ENCODE measurements at regions not wholly inside any gene's neighbourhood (a gene's known extent, or its start where the extent isn't known, plus 50 kb on each side); places are given as distances from the start of the nearest gene placed in this dataset.

DNA sequence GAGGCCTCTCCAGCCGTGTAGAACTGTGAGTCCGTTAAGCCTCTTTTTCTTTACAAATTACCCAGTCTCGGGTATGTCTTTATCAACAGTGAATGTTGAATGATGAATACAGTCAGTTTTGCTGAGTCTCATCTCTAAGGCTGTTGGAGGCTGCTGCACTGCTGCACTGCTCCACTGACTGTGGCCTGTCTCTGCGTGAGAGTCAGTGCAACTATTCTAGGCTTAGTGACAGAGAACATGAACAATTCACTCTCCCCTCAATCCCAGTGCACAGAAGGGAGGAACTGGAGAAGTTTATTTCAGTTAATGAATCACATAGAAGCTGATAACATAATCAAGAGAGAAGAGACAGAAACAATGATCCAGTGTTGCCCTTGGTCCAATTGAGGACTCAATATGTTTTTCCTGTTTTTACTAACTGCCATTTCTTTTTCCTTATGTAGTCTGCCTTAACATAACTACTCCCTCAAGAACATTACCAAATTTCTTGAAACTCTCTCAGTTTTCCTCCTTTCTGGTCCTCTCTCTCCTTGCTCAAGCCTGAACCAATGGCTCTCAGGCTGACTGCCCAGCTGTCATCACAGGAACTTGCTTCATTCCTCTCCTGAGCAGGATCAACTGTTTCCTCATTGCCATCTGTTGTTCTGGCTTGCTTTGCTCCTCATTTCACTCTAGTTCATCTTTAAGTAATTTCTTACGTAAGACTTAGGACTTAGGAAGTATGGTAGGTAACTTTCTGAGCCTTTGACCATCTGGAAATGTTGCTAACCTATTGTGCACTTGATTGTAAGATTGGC lies 483.2 kb downstream of the METTL4 start:
- TF ChIP-seq, protein P1, sequence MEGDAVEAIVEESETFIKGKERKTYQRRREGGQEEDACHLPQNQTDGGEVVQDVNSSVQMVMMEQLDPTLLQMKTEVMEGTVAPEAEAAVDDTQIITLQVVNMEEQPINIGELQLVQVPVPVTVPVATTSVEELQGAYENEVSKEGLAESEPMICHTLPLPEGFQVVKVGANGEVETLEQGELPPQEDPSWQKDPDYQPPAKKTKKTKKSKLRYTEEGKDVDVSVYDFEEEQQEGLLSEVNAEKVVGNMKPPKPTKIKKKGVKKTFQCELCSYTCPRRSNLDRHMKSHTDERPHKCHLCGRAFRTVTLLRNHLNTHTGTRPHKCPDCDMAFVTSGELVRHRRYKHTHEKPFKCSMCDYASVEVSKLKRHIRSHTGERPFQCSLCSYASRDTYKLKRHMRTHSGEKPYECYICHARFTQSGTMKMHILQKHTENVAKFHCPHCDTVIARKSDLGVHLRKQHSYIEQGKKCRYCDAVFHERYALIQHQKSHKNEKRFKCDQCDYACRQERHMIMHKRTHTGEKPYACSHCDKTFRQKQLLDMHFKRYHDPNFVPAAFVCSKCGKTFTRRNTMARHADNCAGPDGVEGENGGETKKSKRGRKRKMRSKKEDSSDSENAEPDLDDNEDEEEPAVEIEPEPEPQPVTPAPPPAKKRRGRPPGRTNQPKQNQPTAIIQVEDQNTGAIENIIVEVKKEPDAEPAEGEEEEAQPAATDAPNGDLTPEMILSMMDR (IDR thresholded peaks at IDR 0.05), result no peak
- TF ChIP-seq POLR2A (IDR thresholded peaks at IDR 0.05), result no peak
- TF ChIP-seq POLR2AphosphoS5 (IDR thresholded peaks at IDR 0.05), result no peak

Data from stomach (tissue), 4 donors.